Cardiac fibroblast (primary cell): ENCODE measurements at regions not wholly inside any gene's neighbourhood (a gene's known extent, or its start where the extent isn't known, plus 50 kb on each side); places are given as distances from the start of the nearest gene placed in this dataset.

ENCODE experiments used
- DNase-seq, 2 donors: peaks; one replicate each; pipeline versions ENCODE4 v3.0.0 to v3.0.0-alpha.2; 2010; ENCODE audit warnings: low read depth in 2 of 2
- H3K4me3 ChIP-seq, 2 donors: replicated peaks in 1 of 2; 1 replicate in 1 of 2; 2 replicates in 1 of 2; pipeline ENCODE4 v1.5.1; 2011; ENCODE audit warnings: low read depth in 2 of 2, low read length in 2 of 2, mild to moderate bottlenecking in 2 of 2, moderate library complexity in 1 of 2
- CTCF ChIP-seq: IDR thresholded peaks from one replicate; pipeline ENCODE4 v1.5.1; 2011; ENCODE audit warnings: low read depth, mild to moderate bottlenecking, low read length, inconsistent platforms

DNA sequence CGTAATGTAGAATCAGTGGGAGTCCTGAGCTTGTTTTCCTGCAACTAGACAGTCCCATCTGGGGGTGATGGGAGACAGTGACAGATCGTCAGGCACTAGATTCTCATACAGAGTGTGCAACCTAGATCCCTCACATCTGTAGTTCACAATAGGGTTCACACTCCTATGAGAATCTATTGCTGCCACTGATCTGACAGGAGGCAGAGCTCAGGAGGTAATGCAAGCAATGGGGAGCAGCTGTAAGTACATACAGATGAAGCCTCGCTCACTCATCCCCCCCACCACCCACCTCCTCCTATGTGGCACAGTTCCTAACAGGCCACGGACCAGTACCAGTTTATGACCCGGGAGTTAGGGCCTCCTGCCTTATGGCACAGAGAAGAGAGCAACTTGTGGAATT is 116.2 kb upstream of the PIK3R1 start:
- no peak overlapping the region for H3K4me3 ChIP-seq
- no peak for TF ChIP-seq CTCF
- DNase-seq: no peak

DNA sequence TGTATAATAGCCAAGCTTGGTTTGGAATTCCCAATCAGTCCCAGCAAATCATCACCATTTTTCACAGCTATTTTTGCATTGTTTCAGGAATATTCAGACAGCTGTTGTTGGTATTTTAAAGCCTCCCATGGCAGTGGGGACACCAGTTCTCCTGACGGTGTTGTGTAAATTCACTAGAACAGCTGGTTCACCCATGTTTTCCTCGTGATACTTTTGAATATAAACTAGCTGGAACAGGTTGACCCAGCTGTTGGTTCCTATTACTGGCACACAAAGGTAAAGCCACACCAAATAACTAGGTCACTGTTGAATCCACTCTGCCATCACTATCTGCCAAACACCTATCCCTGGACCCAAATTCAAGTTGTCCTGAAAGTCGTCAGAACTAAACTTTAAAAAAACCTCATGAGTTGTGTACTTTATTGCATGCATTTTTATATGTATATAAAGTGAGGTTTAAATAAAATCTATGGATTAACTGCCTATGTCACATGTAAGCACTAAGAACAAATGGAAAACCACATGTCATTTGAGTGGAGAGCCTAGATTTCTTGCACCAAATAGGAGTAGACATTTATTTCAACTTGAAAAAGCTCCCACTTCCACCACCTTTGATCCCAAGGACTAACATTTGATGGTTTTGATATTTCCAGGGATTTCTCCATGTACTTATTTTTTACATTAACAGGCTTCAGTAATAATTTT is 121.9 kb upstream of the PIK3R1 start:
- DNase-seq: no peak
- no peak for TF ChIP-seq CTCF
- H3K4me3 ChIP-seq: no peak overlapping the region

GRCh38 chr5:68088302-68088701 is 127.3 kb upstream of the PIK3R1 start:
- DNase-seq: peak; percentile 72 to 83
- no peak overlapping the region for H3K4me3 ChIP-seq
- TF ChIP-seq CTCF: no peak

GRCh38 chr5:68087866-68088265 is 127.7 kb upstream of the PIK3R1 start:
- peak; percentile 19 to 68 for DNase-seq
- TF ChIP-seq CTCF: no peak
- H3K4me3 ChIP-seq: no peak overlapping the region

- no peak for TF ChIP-seq CTCF
- no peak overlapping the region for H3K4me3 ChIP-seq
- DNase-seq: peak; percentile 84 to 90
Observed at GRCh38 chr5:68086857-68087256, 128.7 kb upstream of the PIK3R1 start.

DNA sequence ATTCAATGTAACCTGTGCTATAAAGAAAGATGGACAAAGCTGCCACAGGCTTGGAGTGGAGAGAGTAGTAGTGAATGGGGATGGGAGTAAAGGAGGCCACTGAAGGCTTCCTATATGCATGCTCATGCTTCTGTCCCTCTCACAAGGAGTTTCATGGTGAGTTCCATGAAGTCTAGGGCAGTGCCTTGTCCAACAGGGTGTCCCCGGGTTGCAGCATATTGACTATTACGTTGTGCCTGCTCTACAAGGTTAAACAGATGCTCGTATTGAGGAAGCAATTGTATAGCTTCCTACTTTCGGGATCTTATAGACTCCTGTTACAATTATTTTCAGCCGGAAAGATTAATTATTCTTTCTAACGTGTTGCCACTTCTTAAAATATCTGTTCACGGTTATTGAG is 129.1 kb upstream of the PIK3R1 start:
- no peak for DNase-seq
- no peak for TF ChIP-seq CTCF

DNA sequence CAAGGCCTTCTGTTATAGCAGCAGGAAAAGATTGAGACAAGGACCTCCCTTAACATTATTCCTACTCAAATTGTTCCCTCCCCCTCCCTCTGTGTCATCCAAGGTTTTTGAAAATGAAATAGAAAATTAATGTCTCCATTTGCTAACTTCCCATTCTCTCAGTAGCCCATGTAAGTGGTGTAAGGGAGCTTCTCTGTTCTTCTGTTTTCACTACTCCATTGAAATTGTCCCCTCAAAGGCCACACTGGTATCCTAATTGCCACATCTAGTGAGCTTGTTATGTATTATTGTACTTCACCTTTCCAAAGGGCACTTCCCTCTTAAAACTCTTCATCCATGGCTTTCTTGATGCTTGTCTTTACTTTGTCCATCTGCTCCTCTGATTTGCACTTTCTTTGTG is 131.2 kb upstream of the PIK3R1 start:
- no peak overlapping the region for H3K4me3 ChIP-seq
- TF ChIP-seq CTCF: no peak
- no peak for DNase-seq

More for the DNA sequence above, 129.1 kb upstream of the PIK3R1 start:
- H3K4me3 ChIP-seq: no peak overlapping the region
